SK-N-SH (cell line): ENCODE measurements at regions not wholly inside any gene's neighbourhood (a gene's known extent, or its start where the extent isn't known, plus 50 kb on each side); places are given as distances from the start of the nearest gene placed in this dataset.

Source experiments
- CTCF ChIA-PET: fragments of 300-600, 350-600 bp; formaldehyde crosslinking; extraction: SDS; loops from one replicate; lab custom pipeline; 2021; lab: Yijun Ruan, JAX
- POLR2A ChIA-PET: fragments of 350-600 bp; sonication (Branson Sonifier 250); formaldehyde crosslinking; extraction: SDS; loops from one replicate; lab custom pipeline; 2020; ENCODE audit warnings: antibody characterized with exemption, inconsistent platforms; lab: Yijun Ruan, JAX
- DNase-seq: peaks from one replicate; pipeline ENCODE4 v3.0.0; 2012
- H2AFZ ChIP-seq: fragments of 200-600 bp; sonication (generic); 2 replicates; pipeline ENCODE4 v1.8.1; 2016; ENCODE audit warnings: antibody characterized with exemption, mild to moderate bottlenecking, low read depth
- H3F3A ChIP-seq: fragments of 200-600 bp; sonication (generic); replicated peaks from 2 replicates; pipeline ENCODE3; 2016; ENCODE audit warnings: antibody characterized with exemption, mild to moderate bottlenecking; ENCODE audit not compliant: insufficient read depth
- H3K27ac ChIP-seq, 2 experiments: fragments of 200-500 bp in 1 of 2; fragments of 200-600 bp in 1 of 2; sonication (Bioruptor generic) in 1 of 2; sonication (generic), shearing (Covaris generic) in 1 of 2; 2 replicates each; pipeline versions ENCODE4 v1.5.1 to v1.6.1; 2014 to 2016; ENCODE audit warnings: low read depth in 2 of 2, inconsistent platforms in 1 of 2, low read length in 1 of 2, mild to moderate bottlenecking in 1 of 2, mixed read lengths in 1 of 2
- H3K27me3 ChIP-seq: fragments of 200-600 bp; sonication (generic), shearing (Covaris generic); 2 replicates; pipeline ENCODE4 v1.6.1; 2016; ENCODE audit warnings: mixed run types; ENCODE audit not compliant: insufficient read depth
- H3K36me3 ChIP-seq, 2 experiments: fragments of 200-500 bp in 1 of 2; fragments of 200-600 bp in 1 of 2; sonication (Bioruptor generic) in 1 of 2; sonication (generic) in 1 of 2; replicated peaks in 1 of 2; 2 replicates each; pipeline versions ENCODE3 to v1.5.1; 2014 to 2016; ENCODE audit warnings: low read length in 1 of 2, mild to moderate bottlenecking in 1 of 2; ENCODE audit not compliant: insufficient read depth in 2 of 2, control insufficient read depth in 1 of 2
- H3K4me1 ChIP-seq, 2 experiments: fragments of 200-500 bp in 1 of 2; fragments of 200-600 bp in 1 of 2; sonication (Bioruptor generic) in 1 of 2; sonication (generic), shearing (Covaris generic) in 1 of 2; 2 replicates each; pipeline versions ENCODE4 v1.5.1 to v1.6.1; 2014 to 2016; ENCODE audit warnings: low read depth in 1 of 2, low read length in 1 of 2, mixed run types in 1 of 2; ENCODE audit not compliant: insufficient read depth in 2 of 2, control insufficient read depth in 1 of 2
- H3K4me2 ChIP-seq: fragments of 200-600 bp; sonication (generic), shearing (Covaris generic); 2 replicates; pipeline ENCODE4 v1.6.1; 2017; ENCODE audit warnings: mixed run types
- H3K4me3 ChIP-seq, 2 experiments: fragments of 200-500 bp in 1 of 2; fragments of 200-600 bp in 1 of 2; sonication (Bioruptor generic) in 1 of 2; sonication (generic), shearing (Covaris generic) in 1 of 2; 2 replicates each; pipeline versions ENCODE4 v1.5.1 to v1.8.1; 2014 to 2016; ENCODE audit warnings: low read depth in 2 of 2, inconsistent platforms in 1 of 2, low read length in 1 of 2, mild to moderate bottlenecking in 1 of 2, mixed read lengths in 1 of 2, moderate library complexity in 1 of 2
- H3K79me2 ChIP-seq: fragments of 200-600 bp; sonication (generic); 2 replicates; pipeline ENCODE4 v1.8.1; 2017; ENCODE audit warnings: mild to moderate bottlenecking; ENCODE audit not compliant: insufficient read depth
- H3K9ac ChIP-seq: fragments of 200-600 bp; sonication (generic); 2 replicates; pipeline ENCODE4 v1.6.1; 2017; ENCODE audit warnings: mixed run types
- H3K9me2 ChIP-seq: fragments of 200-600 bp; sonication (generic); 2 replicates; pipeline ENCODE4 v1.6.1; 2017; ENCODE audit warnings: mixed run types
- H3K9me3 ChIP-seq: fragments of 200-600 bp; sonication (generic); 2 replicates; pipeline ENCODE4 v1.6.1; 2017; ENCODE audit warnings: mixed run types, mild to moderate bottlenecking, moderate library complexity
- H4K20me1 ChIP-seq: fragments of 200-600 bp; sonication (generic); 2 replicates; pipeline ENCODE4 v1.6.1; 2017; ENCODE audit warnings: mild to moderate bottlenecking, mixed run types; ENCODE audit not compliant: insufficient read depth
- CHD2 ChIP-seq: fragments of 150-350 bp; IDR thresholded peaks from 2 replicates; pipeline ENCODE4 v1.6.1; 2018; ENCODE audit warnings: low read length; ENCODE audit not compliant: partially characterized antibody
- CTCF ChIP-seq: fragments of 200-600 bp; sonication (generic); IDR thresholded peaks from 2 replicates; pipeline ENCODE4 v1.6.1; 2017; ENCODE audit warnings: antibody characterized with exemption, mild to moderate bottlenecking, moderate library complexity
- EP300 ChIP-seq, 2 experiments: IDR thresholded peaks; 2 replicates each; pipeline versions ENCODE4 v1.4.0 to v1.6.1; 2012; ENCODE audit warnings: borderline replicate concordance in 1 of 2, low read depth in 1 of 2, low read length in 1 of 2
- FOSL2 ChIP-seq: IDR thresholded peaks from 2 replicates; pipeline ENCODE4 v1.4.0; 2012; ENCODE audit warnings: low read depth, mild to moderate bottlenecking, moderate library complexity, borderline replicate concordance
- FOXJ3 ChIP-seq: sonication (generic); formaldehyde crosslinking; IDR thresholded peaks from 2 replicates; pipeline ENCODE4 v1.5.1; 2020; ENCODE audit warnings: mild to moderate bottlenecking, missing genetic modification reagents
- GABPA ChIP-seq: IDR thresholded peaks from 2 replicates; pipeline ENCODE4 v1.4.0; 2012; ENCODE audit warnings: low read depth, mild to moderate bottlenecking
- GATA2 ChIP-seq: sonication (generic); formaldehyde crosslinking; IDR thresholded peaks from 2 replicates; pipeline ENCODE4 v1.5.0; 2020; ENCODE audit warnings: mild to moderate bottlenecking, missing genetic modification reagents
- JUND ChIP-seq: IDR thresholded peaks from 2 replicates; pipeline ENCODE4 v1.4.0; 2012
- MAX ChIP-seq: IDR thresholded peaks from 2 replicates; pipeline ENCODE4 v1.4.0; 2012; ENCODE audit warnings: low read depth
- NFIC ChIP-seq: IDR thresholded peaks from 2 replicates; pipeline ENCODE4 v1.4.0; 2012; ENCODE audit warnings: borderline replicate concordance
- POLR2AphosphoS5 ChIP-seq: IDR thresholded peaks from 2 replicates; pipeline ENCODE4 v1.6.1; 2012; ENCODE audit warnings: low read depth, low read length
- RAD21 ChIP-seq: IDR thresholded peaks from 2 replicates; pipeline ENCODE4 v1.6.1; 2012; ENCODE audit warnings: mild to moderate bottlenecking, low read length
- RFX5 ChIP-seq: IDR thresholded peaks from 2 replicates; pipeline ENCODE4 v1.6.1; 2012; ENCODE audit warnings: mild to moderate bottlenecking, improper control_type of control experiment, low read length
- RXRA ChIP-seq: IDR thresholded peaks from 2 replicates; pipeline ENCODE4 v1.4.0; 2012; ENCODE audit warnings: low read depth, mild to moderate bottlenecking, borderline replicate concordance
- SIN3A ChIP-seq: IDR thresholded peaks from 2 replicates; pipeline ENCODE4 v1.6.1; 2012; ENCODE audit warnings: low read depth, mild to moderate bottlenecking, low read length, moderate library complexity, borderline replicate concordance
- SMC3 ChIP-seq: IDR thresholded peaks from 2 replicates; pipeline ENCODE4 v1.6.1; 2012; ENCODE audit warnings: low read depth, low read length, improper control_type of control experiment
- TCF12 ChIP-seq: IDR thresholded peaks from 2 replicates; pipeline ENCODE4 v1.4.0; 2012
- YY1 ChIP-seq: IDR thresholded peaks from 2 replicates; pipeline ENCODE4 v1.4.0; 2012; ENCODE audit warnings: low read depth, mild to moderate bottlenecking
- WGBS: methylation state at CpG from one replicate; pipeline ENCODE4 v1.1.6; 2017; ENCODE audit warnings: low lambda C conversion rate; 5-methylcytosine and 5-hydroxymethylcytosine counted together
- TF ChIP-seq, protein P1 (sequence below): IDR thresholded peaks from 2 replicates; pipeline ENCODE4 v1.6.1; 2012; ENCODE audit warnings: mild to moderate bottlenecking, low read depth, low read length, moderate library complexity
- TF ChIP-seq, protein P2 (sequence below): IDR thresholded peaks from 2 replicates; pipeline ENCODE4 v1.4.0; 2012; ENCODE audit warnings: low read depth, borderline replicate concordance

GRCh38 chr14:81801921-81802320, 268.3 kb upstream of the SEL1L start:
- TF ChIP-seq CTCF = no peak
- TF ChIP-seq NFIC = no peak
- no peak for TF ChIP-seq JUND
- no peak for TF ChIP-seq FOXJ3 (CRISPR knock-in tag)
- TF ChIP-seq POLR2AphosphoS5 = no peak
- TF ChIP-seq, protein P1, sequence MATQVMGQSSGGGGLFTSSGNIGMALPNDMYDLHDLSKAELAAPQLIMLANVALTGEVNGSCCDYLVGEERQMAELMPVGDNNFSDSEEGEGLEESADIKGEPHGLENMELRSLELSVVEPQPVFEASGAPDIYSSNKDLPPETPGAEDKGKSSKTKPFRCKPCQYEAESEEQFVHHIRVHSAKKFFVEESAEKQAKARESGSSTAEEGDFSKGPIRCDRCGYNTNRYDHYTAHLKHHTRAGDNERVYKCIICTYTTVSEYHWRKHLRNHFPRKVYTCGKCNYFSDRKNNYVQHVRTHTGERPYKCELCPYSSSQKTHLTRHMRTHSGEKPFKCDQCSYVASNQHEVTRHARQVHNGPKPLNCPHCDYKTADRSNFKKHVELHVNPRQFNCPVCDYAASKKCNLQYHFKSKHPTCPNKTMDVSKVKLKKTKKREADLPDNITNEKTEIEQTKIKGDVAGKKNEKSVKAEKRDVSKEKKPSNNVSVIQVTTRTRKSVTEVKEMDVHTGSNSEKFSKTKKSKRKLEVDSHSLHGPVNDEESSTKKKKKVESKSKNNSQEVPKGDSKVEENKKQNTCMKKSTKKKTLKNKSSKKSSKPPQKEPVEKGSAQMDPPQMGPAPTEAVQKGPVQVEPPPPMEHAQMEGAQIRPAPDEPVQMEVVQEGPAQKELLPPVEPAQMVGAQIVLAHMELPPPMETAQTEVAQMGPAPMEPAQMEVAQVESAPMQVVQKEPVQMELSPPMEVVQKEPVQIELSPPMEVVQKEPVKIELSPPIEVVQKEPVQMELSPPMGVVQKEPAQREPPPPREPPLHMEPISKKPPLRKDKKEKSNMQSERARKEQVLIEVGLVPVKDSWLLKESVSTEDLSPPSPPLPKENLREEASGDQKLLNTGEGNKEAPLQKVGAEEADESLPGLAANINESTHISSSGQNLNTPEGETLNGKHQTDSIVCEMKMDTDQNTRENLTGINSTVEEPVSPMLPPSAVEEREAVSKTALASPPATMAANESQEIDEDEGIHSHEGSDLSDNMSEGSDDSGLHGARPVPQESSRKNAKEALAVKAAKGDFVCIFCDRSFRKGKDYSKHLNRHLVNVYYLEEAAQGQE = no peak
- no peak for TF ChIP-seq GATA2
- TF ChIP-seq, protein P2, sequence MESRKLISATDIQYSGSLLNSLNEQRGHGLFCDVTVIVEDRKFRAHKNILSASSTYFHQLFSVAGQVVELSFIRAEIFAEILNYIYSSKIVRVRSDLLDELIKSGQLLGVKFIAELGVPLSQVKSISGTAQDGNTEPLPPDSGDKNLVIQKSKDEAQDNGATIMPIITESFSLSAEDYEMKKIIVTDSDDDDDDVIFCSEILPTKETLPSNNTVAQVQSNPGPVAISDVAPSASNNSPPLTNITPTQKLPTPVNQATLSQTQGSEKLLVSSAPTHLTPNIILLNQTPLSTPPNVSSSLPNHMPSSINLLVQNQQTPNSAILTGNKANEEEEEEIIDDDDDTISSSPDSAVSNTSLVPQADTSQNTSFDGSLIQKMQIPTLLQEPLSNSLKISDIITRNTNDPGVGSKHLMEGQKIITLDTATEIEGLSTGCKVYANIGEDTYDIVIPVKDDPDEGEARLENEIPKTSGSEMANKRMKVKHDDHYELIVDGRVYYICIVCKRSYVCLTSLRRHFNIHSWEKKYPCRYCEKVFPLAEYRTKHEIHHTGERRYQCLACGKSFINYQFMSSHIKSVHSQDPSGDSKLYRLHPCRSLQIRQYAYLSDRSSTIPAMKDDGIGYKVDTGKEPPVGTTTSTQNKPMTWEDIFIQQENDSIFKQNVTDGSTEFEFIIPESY = no peak
- no peak for TF ChIP-seq CHD2
- no peak for TF ChIP-seq SIN3A
- no peak for TF ChIP-seq EP300 (IDR thresholded peaks at IDR 0.05; ENCODE audit: borderline replicate concordance in 1 of 2, low read depth in 1 of 2, low read length in 1 of 2)
- no peak for TF ChIP-seq FOSL2
- TF ChIP-seq RXRA = no peak
- no peak for TF ChIP-seq SMC3
- no peak for TF ChIP-seq RFX5
- TF ChIP-seq RAD21 = no peak
- TF ChIP-seq GABPA = no peak
- no peak for TF ChIP-seq MAX
- no peak for TF ChIP-seq TCF12
- TF ChIP-seq YY1 = no peak
- TF ChIP-seq, all 33 proteins: peak for 0
- ChIA-PET CTCF (no interaction called here), POLR2A (no interaction called here)
- Histone ChIP-seq H3K9me3 (no peaks in the 10 kb centered on the region; the same call in 1 of the 2 replicates), H3K9me2 (no peaks in the 10 kb centered on the region), H2AFZ (no peak overlapping the region), H3K27me3 (no peaks in the 10 kb centered on the region), H3K4me3 (no peak overlapping the region), H3F3A (no peaks in the 10 kb centered on the region), H3K27ac (no peak overlapping the region), H3K4me2 (no peak overlapping the region), H3K4me1 (no peaks in the 10 kb centered on the region), H4K20me1 (no peaks in the 10 kb centered on the region), H3K36me3 (no peaks in the 10 kb centered on the region), H3K79me2 (no peaks in the 10 kb centered on the region), H3K9ac (no peak overlapping the region)
- DNase-seq = no peak
- 5% methylated on average over 5 of the region's 5 CpGs for WGBS
